ENCODE measurements at regions not wholly inside any gene's neighbourhood (a gene's known extent, or its start where the extent isn't known, plus 50 kb on each side); places are given as distances from the start of the nearest gene placed in this dataset.

- in situ Hi-C loops (cut with HindIII; ENCODE audit: low sequenced_read_pairs), result loop anchor here (25.0 kb wide), 1 partner anchor 641 kb away; no protein-coding TSS in a partner anchor
Observed at GRCh38 chr9:13721481-13722235, 442.2 kb upstream of the MPDZ start.

- in situ Hi-C loops (cut with HindIII; ENCODE audit: low sequenced_read_pairs), result loop anchor here (25.0 kb wide), 1 partner anchor 642 kb away; no protein-coding TSS in a partner anchor
Observed at GRCh38 chr9:13719981-13720676, 440.6 kb upstream of the MPDZ start.

GRCh38 chr9:13719446-13719845 is 440.0 kb upstream of the MPDZ start:
- in situ Hi-C loops (cut with HindIII; ENCODE audit: low sequenced_read_pairs), result loop anchor here (25.0 kb wide), 1 partner anchor 643 kb away; no protein-coding TSS in a partner anchor

- in situ Hi-C loops (cut with HindIII; ENCODE audit: low sequenced_read_pairs), result loop anchor here (25.0 kb wide), 1 partner anchor 644 kb away; no protein-coding TSS in a partner anchor
Observed at GRCh38 chr9:13718539-13718938, 439.0 kb upstream of the MPDZ start.

- in situ Hi-C loops (cut with HindIII; ENCODE audit: low sequenced_read_pairs), result loop anchor here (25.0 kb wide), 1 partner anchor 644 kb away; no protein-coding TSS in a partner anchor
Observed at GRCh38 chr9:13718086-13718485, 438.6 kb upstream of the MPDZ start.

- in situ Hi-C loops (cut with HindIII; ENCODE audit: low sequenced_read_pairs), result loop anchor here (25.0 kb wide), 1 partner anchor 645 kb away; no protein-coding TSS in a partner anchor
Observed at GRCh38 chr9:13717322-13718054, 438.0 kb upstream of the MPDZ start.

GRCh38 chr9:13716601-13717321 is 437.3 kb upstream of the MPDZ start:
- in situ Hi-C loops (cut with HindIII; ENCODE audit: low sequenced_read_pairs), result loop anchor here (25.0 kb wide), 1 partner anchor 646 kb away; no protein-coding TSS in a partner anchor

GRCh38 chr9:13716090-13716489 is 436.6 kb upstream of the MPDZ start:
- in situ Hi-C loops (cut with HindIII; ENCODE audit: low sequenced_read_pairs), result loop anchor here (25.0 kb wide), 1 partner anchor 646 kb away; no protein-coding TSS in a partner anchor

- in situ Hi-C loops (cut with HindIII; ENCODE audit: low sequenced_read_pairs), result loop anchor here (25.0 kb wide), 1 partner anchor 647 kb away; no protein-coding TSS in a partner anchor
Observed at GRCh38 chr9:13715430-13715829, 435.9 kb upstream of the MPDZ start.

- in situ Hi-C loops (cut with HindIII; ENCODE audit: low sequenced_read_pairs), result loop anchor here (5.0 to 25.0 kb wide), 2 partner anchors 79 to 654 kb away; no protein-coding TSS in a partner anchor
Observed at GRCh38 chr9:13707612-13708576, 428.4 kb upstream of the MPDZ start.

- in situ Hi-C loops (cut with HindIII; ENCODE audit: low sequenced_read_pairs), result loop anchor here (5.0 to 25.0 kb wide), 2 partner anchors 81 to 656 kb away; no protein-coding TSS in a partner anchor
Observed at GRCh38 chr9:13705918-13706317, 426.4 kb upstream of the MPDZ start.

GRCh38 chr9:13705373-13705772 is 425.9 kb upstream of the MPDZ start:
- in situ Hi-C loops (cut with HindIII; ENCODE audit: low sequenced_read_pairs), result loop anchor here (5.0 to 25.0 kb wide), 2 partner anchors 82 to 657 kb away; no protein-coding TSS in a partner anchor

GRCh38 chr9:13690595-13690994 is 411.1 kb upstream of the MPDZ start:
- in situ Hi-C loops (cut with HindIII; ENCODE audit: low sequenced_read_pairs), result no loop called here

- in situ Hi-C loops (cut with HindIII; ENCODE audit: low sequenced_read_pairs), result no loop called here
Observed at GRCh38 chr9:13689925-13690324, 410.4 kb upstream of the MPDZ start.

- in situ Hi-C loops (cut with HindIII; ENCODE audit: low sequenced_read_pairs), result no loop called here
Observed at GRCh38 chr9:13688990-13689600, 409.6 kb upstream of the MPDZ start.

- in situ Hi-C loops (cut with HindIII; ENCODE audit: low sequenced_read_pairs), result no loop called here
Observed at GRCh38 chr9:13688223-13688989, 408.9 kb upstream of the MPDZ start.

GRCh38 chr9:13684656-13685055 is 405.2 kb upstream of the MPDZ start:
- in situ Hi-C loops (cut with HindIII; ENCODE audit: low sequenced_read_pairs), result no loop called here

GRCh38 chr9:13677801-13678200 is 398.3 kb upstream of the MPDZ start:
- in situ Hi-C loops (cut with HindIII; ENCODE audit: low sequenced_read_pairs), result no loop called here
